22Rv1 (cell line): ENCODE measurements at regions not wholly inside any gene's neighbourhood (a gene's known extent, or its start where the extent isn't known, plus 50 kb on each side); places are given as distances from the start of the nearest gene placed in this dataset.

Source experiments
- CTCF ChIP-seq: fragments of 450-650 bp; IDR thresholded peaks from 2 replicates; pipeline ENCODE4 v1.5.1; 2017; ENCODE audit warnings: mild to moderate bottlenecking
- ZFX ChIP-seq: fragments of 450-650 bp; IDR thresholded peaks from 2 replicates; pipeline ENCODE4 v1.6.1; 2017; ENCODE audit warnings: antibody characterized with exemption, borderline replicate concordance

- TF ChIP-seq CTCF (no peak), ZFX (no peak)
Measured at GRCh38 chr16:59997706-59998105, 1263.6 kb upstream of the GOT2 start.
